GM21360 (cell line): ENCODE measurements at regions not wholly inside any gene's neighbourhood (a gene's known extent, or its start where the extent isn't known, plus 50 kb on each side); places are given as distances from the start of the nearest gene placed in this dataset.

Experiments used
- ATAC-seq: cut with Tn5 transposase; IDR thresholded peaks from one replicate; pipeline ENCODE4 v1.9.1; 2021; ENCODE audit warnings: mild to moderate bottlenecking, moderate library complexity; ENCODE audit not compliant: unreplicated experiment

GRCh38 chr12:42660968-42661937 is 71.7 kb upstream of the PRICKLE1 start:
- ATAC-seq, result no peak

- no peak for ATAC-seq
Observed at GRCh38 chr12:42660117-42660516, 70.6 kb upstream of the PRICKLE1 start.

GRCh38 chr12:42652048-42652447 is 62.5 kb upstream of the PRICKLE1 start:
- no peak for ATAC-seq

- no peak for ATAC-seq
Observed at GRCh38 chr12:42648061-42648460, 58.5 kb upstream of the PRICKLE1 start.

DNA sequence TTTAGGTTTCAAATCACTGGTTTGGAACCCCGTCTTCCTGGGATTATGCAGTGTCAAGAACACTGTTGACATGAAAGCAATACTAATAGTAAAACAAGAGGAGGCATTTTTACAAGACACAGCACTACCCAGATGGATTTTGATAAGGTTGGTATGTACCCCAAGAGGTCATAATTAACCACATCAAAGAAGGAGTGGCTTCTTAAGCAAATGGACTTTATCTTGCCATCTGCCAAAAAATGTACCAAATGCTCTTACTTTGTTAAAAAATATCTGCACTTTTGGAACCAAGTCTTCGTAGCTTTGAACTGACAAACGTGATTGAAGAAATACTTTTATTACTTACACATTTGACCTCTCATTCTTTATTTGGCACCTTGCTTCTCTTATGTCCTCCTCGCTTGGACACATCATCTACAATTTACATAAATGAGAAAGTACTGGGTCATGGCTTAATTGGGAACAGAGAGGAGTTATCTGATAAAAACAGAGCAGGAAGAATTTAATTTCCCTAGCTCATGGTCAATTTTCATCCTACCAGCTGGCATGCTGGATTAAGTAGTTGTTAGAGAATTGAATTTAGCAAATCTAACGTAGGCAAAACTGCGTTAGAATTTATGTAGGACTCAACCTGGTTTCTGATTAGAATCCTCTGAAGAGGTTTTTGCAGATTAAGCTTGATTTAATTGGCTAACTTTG is 54.5 kb upstream of the PRICKLE1 start:
- ATAC-seq, result no peak

- no peak for ATAC-seq
Observed at GRCh38 chr12:42641221-42641885, 51.8 kb upstream of the PRICKLE1 start.

- no peak for ATAC-seq
Observed at GRCh38 chr12:42640391-42640790, 50.8 kb upstream of the PRICKLE1 start.

DNA sequence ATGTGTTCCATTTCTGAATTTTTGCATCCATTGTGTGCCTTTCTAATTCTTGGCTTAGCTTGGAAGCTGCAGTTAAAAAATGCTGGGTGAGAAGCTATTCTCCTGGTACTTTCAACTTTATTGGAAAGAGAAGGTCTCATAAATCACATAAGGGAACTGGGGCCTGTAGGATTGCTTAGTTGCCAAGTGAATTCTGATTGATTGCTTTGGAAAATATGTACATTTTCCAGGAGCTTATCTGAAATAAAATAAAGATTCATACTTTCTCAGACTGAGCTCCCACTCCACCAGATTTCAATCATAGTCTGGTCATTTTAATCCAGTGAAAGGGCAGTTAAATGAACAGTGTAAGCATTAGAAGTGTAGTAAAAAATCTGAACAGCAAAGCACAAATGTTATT is 50.0 kb upstream of the PRICKLE1 start:
- no peak for ATAC-seq
